LHCN-M2 (cell line): ENCODE measurements at regions not wholly inside any gene's neighbourhood (a gene's known extent, or its start where the extent isn't known, plus 50 kb on each side); places are given as distances from the start of the nearest gene placed in this dataset.
"Not testable (repeated sequence)": the region's sequence is repeated elsewhere in the genome, so short reads cannot be mapped to it uniquely, and the experiment has no call there.

Source experiments
- DNase-seq: peaks from one replicate; pipeline ENCODE4 v3.0.0-alpha.2; 2012; ENCODE audit warnings: low read depth

GRCh38 chr5:106254784-106255183 is 1416.0 kb downstream of the EFNA5 start:
- no peak for DNase-seq

- not testable (repeated sequence) for DNase-seq
Measured at GRCh38 chr5:106246044-106246745, 1424.5 kb downstream of the EFNA5 start.

GRCh38 chr5:106241409-106241808 is 1429.3 kb downstream of the EFNA5 start:
- DNase-seq, result peak; percentile 3

- no peak for DNase-seq
Measured at GRCh38 chr5:106205916-106206571, 1464.7 kb downstream of the EFNA5 start.

- DNase-seq, result no peak
Measured at GRCh38 chr5:106202035-106202434, 1468.7 kb downstream of the EFNA5 start.

GRCh38 chr5:106200971-106201370 is 1469.8 kb downstream of the EFNA5 start:
- no peak for DNase-seq

- DNase-seq, result no peak
Measured at GRCh38 chr5:106195679-106196474, 1474.9 kb downstream of the EFNA5 start.

- no peak for DNase-seq
Measured at GRCh38 chr5:106189121-106189809, 1481.5 kb downstream of the EFNA5 start.

GRCh38 chr5:106185661-106186081 is 1485.1 kb downstream of the EFNA5 start:
- no peak for DNase-seq

GRCh38 chr5:106174903-106175302 is 1495.8 kb downstream of the EFNA5 start:
- no peak for DNase-seq

GRCh38 chr5:106172681-106173532 is 1497.8 kb downstream of the EFNA5 start:
- peak; percentile 17 for DNase-seq

- peak; percentile 22 for DNase-seq
Measured at GRCh38 chr5:106171708-106172107, 1499.0 kb downstream of the EFNA5 start.

- peak; percentile 17 for DNase-seq
Measured at GRCh38 chr5:106171132-106171531, 1499.6 kb downstream of the EFNA5 start.

GRCh38 chr5:106167766-106168165 is 1503.0 kb downstream of the EFNA5 start:
- no peak for DNase-seq

GRCh38 chr5:106163233-106163632 is 1507.5 kb downstream of the EFNA5 start:
- DNase-seq, result no peak

GRCh38 chr5:106159616-106160015 is 1511.1 kb downstream of the EFNA5 start:
- DNase-seq, result no peak

- DNase-seq, result no peak
Measured at GRCh38 chr5:106154280-106154716, 1516.4 kb downstream of the EFNA5 start.

- DNase-seq, result no peak
Measured at GRCh38 chr5:106152569-106152968, 1518.2 kb downstream of the EFNA5 start.

GRCh38 chr5:106142116-106142515 is 1528.6 kb downstream of the EFNA5 start:
- no peak for DNase-seq

GRCh38 chr5:106140101-106140500 is 1530.6 kb downstream of the EFNA5 start:
- no peak for DNase-seq

GRCh38 chr5:106136061-106136460 is 1534.7 kb downstream of the EFNA5 start:
- no peak for DNase-seq
